IMR-90 (cell line): ENCODE measurements at regions not wholly inside any gene's neighbourhood (a gene's known extent, or its start where the extent isn't known, plus 50 kb on each side); places are given as distances from the start of the nearest gene placed in this dataset.

Experiments used
- BHLHE40 ChIP-seq: fragments of 150-350 bp; IDR thresholded peaks from 2 replicates; pipeline ENCODE4 v1.6.1; 2016; ENCODE audit warnings: mild to moderate bottlenecking, low read depth, low read length
- CEBPB ChIP-seq: IDR thresholded peaks from 2 replicates; pipeline ENCODE4 v1.6.1; 2012; ENCODE audit warnings: low read depth, low read length, improper control_type of control experiment
- CTCF ChIP-seq: conservative IDR thresholded peaks from 2 replicates; pipeline ENCODE4 v1.5.1; 2012; ENCODE audit warnings: mild to moderate bottlenecking, low read depth, low read length, improper control_type of control experiment
- FOS ChIP-seq: fragments of 150-350 bp; IDR thresholded peaks from 2 replicates; pipeline ENCODE4 v1.6.1; 2016; ENCODE audit warnings: low read depth, low read length
- MXI1 ChIP-seq: IDR thresholded peaks from 2 replicates; pipeline ENCODE4 v1.6.1; 2012; ENCODE audit warnings: low read depth, mild to moderate bottlenecking, low read length, moderate library complexity, borderline replicate concordance
- POLR2A ChIP-seq: IDR thresholded peaks from 2 replicates; pipeline ENCODE4 v1.6.1; 2012; ENCODE audit warnings: mild to moderate bottlenecking, low read depth, low read length
- RAD21 ChIP-seq: IDR thresholded peaks from 2 replicates; pipeline ENCODE4 v1.6.1; 2012; ENCODE audit warnings: low read length, improper control_type of control experiment
- RCOR1 ChIP-seq: IDR thresholded peaks from 2 replicates; pipeline ENCODE4 v1.6.1; 2012; ENCODE audit warnings: mild to moderate bottlenecking, low read length, improper control_type of control experiment; ENCODE audit not compliant: insufficient replicate concordance
- RFX5 ChIP-seq: IDR thresholded peaks from 2 replicates; pipeline ENCODE4 v1.8.0; 2012; ENCODE audit warnings: low read depth, mild to moderate bottlenecking, low read length, moderate library complexity
- SMC3 ChIP-seq: fragments of 150-350 bp; IDR thresholded peaks from 2 replicates; pipeline ENCODE4 v1.6.1; 2016; ENCODE audit warnings: low read depth, mild to moderate bottlenecking, antibody characterized with exemption, low read length, moderate library complexity
- USF2 ChIP-seq: fragments of 150-350 bp; IDR thresholded peaks from 2 replicates; pipeline ENCODE4 v1.6.1; 2017; ENCODE audit warnings: mild to moderate bottlenecking, antibody characterized with exemption, low read length, low read depth

GRCh38 chr1:78388275-78388674 lies 102.5 kb upstream of the PTGFR start:
- TF ChIP-seq CTCF (no peak), POLR2A (no peak), USF2 (no peak), FOS (no peak), RFX5 (no peak), RAD21 (no peak), SMC3 (no peak), CEBPB (no peak), MXI1 (no peak), BHLHE40 (no peak), RCOR1 (no peak)
